ENCODE measurements at regions not wholly inside any gene's neighbourhood (a gene's known extent, or its start where the extent isn't known, plus 50 kb on each side); places are given as distances from the start of the nearest gene placed in this dataset.

DNA sequence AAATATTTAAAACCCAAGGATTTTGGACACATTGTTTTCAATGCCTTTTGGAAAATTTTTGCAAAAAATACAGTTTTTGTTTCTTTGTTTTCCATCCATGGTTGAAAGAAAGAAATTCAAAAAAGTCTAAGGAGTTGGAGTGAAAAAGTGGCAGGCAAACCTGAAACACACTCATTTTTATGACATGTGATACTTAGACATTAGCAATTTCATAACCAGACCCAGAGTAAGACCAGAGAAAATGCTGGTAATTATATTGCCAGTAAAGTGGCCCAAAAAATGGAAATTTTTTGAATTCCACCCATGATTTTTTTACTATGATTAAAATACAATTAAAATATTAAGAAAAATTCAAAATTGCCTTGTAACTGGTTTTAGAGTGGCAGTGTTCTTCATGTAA, 128.2 kb downstream of the SLC17A6 start:
- no peak for TF ChIP-seq CTCF (IDR thresholded peaks at IDR 0.05)
- intact Hi-C loops (cut with DNase I): no loop called here
- no peaks in the 10 kb centered on the region for H3K36me3 ChIP-seq
- H3K27ac ChIP-seq: no peak overlapping the region
- H3K27me3 ChIP-seq: no peaks in the 10 kb centered on the region
- H3K4me1 ChIP-seq: no peaks in the 10 kb centered on the region
- no peak for DNase-seq (ENCODE audit: low spot score in 2 of 2)
- no peak overlapping the region for H3K4me3 ChIP-seq
- no peaks in the 10 kb centered on the region for H3K9me3 ChIP-seq

DNA sequence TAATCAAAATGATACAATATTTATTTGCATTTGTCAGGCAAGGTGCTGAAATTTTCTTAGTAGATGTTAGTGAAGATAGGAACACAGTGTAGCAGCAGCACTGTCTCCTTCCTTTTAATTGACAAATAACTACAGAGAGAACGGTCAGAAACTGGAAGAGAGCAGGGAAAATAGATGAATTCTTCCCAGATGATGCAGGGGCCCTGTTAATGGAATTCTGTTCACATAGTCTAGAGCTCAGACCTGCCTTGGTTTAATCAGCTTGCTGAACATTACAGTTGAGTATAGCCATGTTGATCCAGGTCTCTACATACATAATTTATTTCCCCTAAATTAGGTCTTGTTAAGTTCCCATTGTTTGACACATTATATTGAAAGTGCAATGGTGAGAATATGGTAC, 127.4 kb downstream of the SLC17A6 start:
- Histone ChIP-seq H3K36me3 (no peaks in the 10 kb centered on the region), H3K27me3 (no peaks in the 10 kb centered on the region), H3K4me1 (no peaks in the 10 kb centered on the region), H3K9me3 (no peaks in the 10 kb centered on the region), H3K4me3 (no peak overlapping the region), H3K27ac (no peak overlapping the region)
- TF ChIP-seq CTCF (IDR thresholded peaks at IDR 0.05): no peak
- intact Hi-C loops (cut with DNase I): no loop called here
- no peak for DNase-seq (ENCODE audit: low spot score in 2 of 2)

- no peaks in the 10 kb centered on the region for H3K9me3 ChIP-seq
- intact Hi-C loops (cut with DNase I): no loop called here
- H3K27me3 ChIP-seq: no peaks in the 10 kb centered on the region
- H3K4me3 ChIP-seq: no peak overlapping the region
- TF ChIP-seq CTCF (IDR thresholded peaks at IDR 0.05): no peak
- H3K4me1 ChIP-seq: no peaks in the 10 kb centered on the region
- H3K27ac ChIP-seq: no peak overlapping the region
- DNase-seq (ENCODE audit: low spot score in 2 of 2): no peak
- H3K36me3 ChIP-seq: no peaks in the 10 kb centered on the region
Observed at GRCh38 chr11:22461626-22462025, 123.4 kb downstream of the SLC17A6 start.

GRCh38 chr11:22460181-22460580, 122.0 kb downstream of the SLC17A6 start:
- H3K4me3 ChIP-seq: no peak overlapping the region
- no peaks in the 10 kb centered on the region for H3K4me1 ChIP-seq
- TF ChIP-seq CTCF (IDR thresholded peaks at IDR 0.05): no peak
- H3K9me3 ChIP-seq: no peaks in the 10 kb centered on the region
- H3K27me3 ChIP-seq: no peaks in the 10 kb centered on the region
- H3K27ac ChIP-seq: no peak overlapping the region
- H3K36me3 ChIP-seq: no peaks in the 10 kb centered on the region
- DNase-seq (ENCODE audit: low spot score in 2 of 2): no peak
- intact Hi-C loops (cut with DNase I): no loop called here

DNA sequence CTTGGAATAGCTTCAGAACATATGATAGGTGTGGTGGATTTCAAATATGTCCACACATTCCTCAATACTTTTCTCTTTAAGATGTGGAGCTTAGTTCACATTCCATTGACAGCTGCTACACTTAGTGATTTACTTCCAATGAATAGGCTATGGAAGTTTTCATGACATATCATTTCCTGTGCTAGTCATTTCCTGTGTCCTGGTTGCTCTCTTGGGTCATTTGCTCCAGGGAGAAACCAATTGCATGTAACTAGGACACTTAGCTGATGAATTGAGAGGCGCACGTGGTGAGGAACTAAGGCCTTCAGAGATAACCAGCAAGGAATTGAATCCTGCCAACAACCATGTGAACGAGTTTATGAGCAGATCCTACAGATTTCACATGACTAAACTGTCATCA, 120.9 kb downstream of the SLC17A6 start:
- Histone ChIP-seq H3K4me1 (no peaks in the 10 kb centered on the region), H3K9me3 (no peaks in the 10 kb centered on the region), H3K27ac (no peak overlapping the region), H3K27me3 (no peaks in the 10 kb centered on the region), H3K4me3 (no peak overlapping the region), H3K36me3 (no peaks in the 10 kb centered on the region)
- DNase-seq (ENCODE audit: low spot score in 2 of 2): no peak
- intact Hi-C loops (cut with DNase I): no loop called here
- no peak for TF ChIP-seq CTCF (IDR thresholded peaks at IDR 0.05)

DNA sequence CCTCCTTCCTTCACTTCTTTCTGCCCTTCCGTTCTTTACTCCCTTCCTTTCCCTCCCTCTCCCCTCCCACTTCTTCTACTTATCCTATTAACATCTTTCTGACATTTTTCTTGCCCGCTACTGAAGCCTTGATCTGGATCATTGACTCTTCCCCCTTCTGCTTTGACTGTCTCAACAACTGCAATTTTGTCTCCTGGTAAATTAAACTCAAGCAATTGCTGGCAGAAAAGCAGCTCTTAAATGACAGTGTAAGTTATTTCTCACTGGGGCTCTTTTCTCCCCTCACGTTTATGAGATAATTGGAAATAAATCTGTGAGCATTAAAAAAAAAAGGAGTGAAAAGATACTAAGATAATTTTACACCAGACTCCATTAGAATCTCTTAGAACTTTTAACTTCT, 120.0 kb downstream of the SLC17A6 start:
- no peak for DNase-seq (ENCODE audit: low spot score in 2 of 2)
- intact Hi-C loops (cut with DNase I): no loop called here
- no peak overlapping the region for H3K27ac ChIP-seq
- no peak overlapping the region for H3K4me3 ChIP-seq
- H3K36me3 ChIP-seq: no peaks in the 10 kb centered on the region
- TF ChIP-seq CTCF (IDR thresholded peaks at IDR 0.05): no peak
- H3K4me1 ChIP-seq: no peaks in the 10 kb centered on the region
- no peaks in the 10 kb centered on the region for H3K27me3 ChIP-seq
- no peaks in the 10 kb centered on the region for H3K9me3 ChIP-seq

Data from ascending aorta (tissue), 2 donors.